WERI-Rb-1 (cell line): ENCODE measurements at regions not wholly inside any gene's neighbourhood (a gene's known extent, or its start where the extent isn't known, plus 50 kb on each side); places are given as distances from the start of the nearest gene placed in this dataset.

Experiments
- DNase-seq: peaks from one replicate; pipeline ENCODE4 v3.0.0-alpha.2; 2020
- H3K27ac ChIP-seq: fragments of 250-450 bp; sonication (Bioruptor Pico); 2 replicates; pipeline ENCODE4 v1.5.1; 2020; ENCODE audit warnings: mild to moderate bottlenecking, moderate library complexity
- H3K27me3 ChIP-seq: fragments of 250-450 bp; sonication (Bioruptor Pico); 2 replicates; pipeline ENCODE4 v1.5.1; 2021; ENCODE audit warnings: mild to moderate bottlenecking, low read depth, moderate library complexity; ENCODE audit not compliant: insufficient read depth, severe bottlenecking
- H3K36me3 ChIP-seq: fragments of 250-450 bp; sonication (Bioruptor Pico); 2 replicates; pipeline ENCODE4 v1.5.1; 2020; ENCODE audit warnings: mild to moderate bottlenecking, moderate library complexity
- H3K4me3 ChIP-seq: 2 replicates; pipeline ENCODE4 v1.5.1; 2011; ENCODE audit warnings: low read depth, mild to moderate bottlenecking, control low read depth, low read length
- H3K9me3 ChIP-seq: fragments of 250-450 bp; sonication (Bioruptor Pico); 2 replicates; pipeline ENCODE4 v1.5.1; 2021; ENCODE audit warnings: mild to moderate bottlenecking, moderate library complexity; ENCODE audit not compliant: severe bottlenecking
- CTCF ChIP-seq: IDR thresholded peaks from 2 replicates; pipeline ENCODE4 v1.5.1; 2011; ENCODE audit warnings: low read depth, mild to moderate bottlenecking, control low read depth, inconsistent platforms, low read length

DNA sequence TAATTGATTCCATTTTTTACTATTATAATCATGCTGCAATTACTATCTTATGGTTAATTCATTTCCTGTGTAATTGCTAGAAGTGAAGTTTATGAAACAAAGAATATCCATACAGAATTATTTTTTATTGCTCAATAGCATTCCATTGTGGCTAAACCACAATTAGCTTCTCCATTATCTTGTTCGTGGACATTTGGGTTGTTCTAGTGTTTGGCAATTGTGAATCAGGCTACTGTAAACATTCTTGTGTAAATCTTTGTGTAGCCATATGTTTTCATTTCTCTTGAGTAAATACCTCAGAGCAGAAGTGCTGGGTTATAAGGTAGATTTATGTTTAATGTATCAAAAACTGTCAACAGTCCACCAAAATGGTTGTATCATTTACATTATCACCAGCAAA, 341.1 kb downstream of the MAT2B start:
- Histone ChIP-seq H3K36me3 (no peaks in the 10 kb centered on the region), H3K9me3 (no peaks in the 10 kb centered on the region), H3K27me3 (no peaks in the 10 kb centered on the region), H3K27ac (no peak overlapping the region), H3K4me3 (no peak overlapping the region)
- DNase-seq: no peak
- TF ChIP-seq CTCF: no peak

- TF ChIP-seq CTCF: no peak
Observed at GRCh38 chr5:163855754-163856153, 350.3 kb downstream of the MAT2B start.

GRCh38 chr5:163861670-163862069, 356.3 kb downstream of the MAT2B start:
- no peak overlapping the region for H3K4me3 ChIP-seq
- no peaks in the 10 kb centered on the region for H3K36me3 ChIP-seq
- H3K9me3 ChIP-seq: no peaks in the 10 kb centered on the region
- TF ChIP-seq CTCF: no peak
- H3K27ac ChIP-seq: no peak overlapping the region
- H3K27me3 ChIP-seq: no peaks in the 10 kb centered on the region
- DNase-seq: no peak

More at GRCh38 chr5:163855754-163856153, 350.3 kb downstream of the MAT2B start:
- H3K4me3 ChIP-seq: no peak overlapping the region
- DNase-seq: no peak
- no peaks in the 10 kb centered on the region for H3K27me3 ChIP-seq
- H3K9me3 ChIP-seq: peaks cover 12% of the 10 kb centered on the region
- no peaks in the 10 kb centered on the region for H3K36me3 ChIP-seq
- no peak overlapping the region for H3K27ac ChIP-seq

DNA sequence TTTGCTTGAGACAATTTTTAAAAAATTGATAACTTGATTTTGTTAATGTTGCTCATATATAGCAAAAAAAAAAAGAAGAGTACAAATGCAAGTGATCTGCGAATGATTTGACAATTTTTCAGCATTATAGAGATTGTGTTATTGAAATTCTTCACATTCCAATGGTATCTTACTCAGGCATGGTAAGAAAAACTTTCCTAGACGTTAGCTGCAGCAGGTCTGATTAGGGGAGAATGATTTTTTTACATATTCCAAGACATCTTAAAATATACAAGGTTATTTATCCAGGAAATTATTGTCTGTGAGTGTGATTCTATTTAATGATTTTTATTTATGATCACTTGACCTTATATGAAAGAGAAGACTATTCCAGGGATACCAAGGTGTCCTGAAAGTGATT, 361.9 kb downstream of the MAT2B start:
- H3K27ac ChIP-seq: no peak overlapping the region
- no peaks in the 10 kb centered on the region for H3K36me3 ChIP-seq
- no peak for DNase-seq
- no peak for TF ChIP-seq CTCF
- H3K9me3 ChIP-seq: no peaks in the 10 kb centered on the region
- no peaks in the 10 kb centered on the region for H3K27me3 ChIP-seq
- no peak overlapping the region for H3K4me3 ChIP-seq

DNA sequence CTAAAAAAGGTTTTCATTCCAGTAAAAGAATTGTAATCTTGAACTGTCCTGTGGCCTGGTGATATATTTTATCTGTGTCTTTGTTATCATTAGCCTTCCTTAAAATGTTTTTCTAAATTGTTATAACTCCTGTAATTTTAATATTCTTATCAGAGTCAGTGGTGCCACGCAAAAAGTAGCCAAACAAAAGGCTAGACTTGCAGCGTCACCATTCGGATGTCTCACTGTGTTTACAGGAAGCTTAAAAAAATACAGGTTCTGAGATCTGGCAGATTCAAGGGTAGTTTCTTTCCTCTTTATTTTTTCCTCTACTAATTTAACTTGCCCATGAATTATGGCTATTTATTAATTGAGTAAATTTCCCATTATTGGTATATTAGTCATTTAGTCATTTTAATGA, 362.3 kb downstream of the MAT2B start:
- Histone ChIP-seq H3K27me3 (no peaks in the 10 kb centered on the region), H3K9me3 (no peaks in the 10 kb centered on the region), H3K36me3 (no peaks in the 10 kb centered on the region), H3K4me3 (no peak overlapping the region), H3K27ac (no peak overlapping the region)
- DNase-seq: no peak
- TF ChIP-seq CTCF: no peak

GRCh38 chr5:163869581-163869980, 364.2 kb downstream of the MAT2B start:
- H3K27me3 ChIP-seq: no peaks in the 10 kb centered on the region
- no peaks in the 10 kb centered on the region for H3K9me3 ChIP-seq
- no peak overlapping the region for H3K27ac ChIP-seq
- H3K4me3 ChIP-seq: no peak overlapping the region
- TF ChIP-seq CTCF: no peak
- no peaks in the 10 kb centered on the region for H3K36me3 ChIP-seq
- no peak for DNase-seq
